ENCODE measurements at regions not wholly inside any gene's neighbourhood (a gene's known extent, or its start where the extent isn't known, plus 50 kb on each side); places are given as distances from the start of the nearest gene placed in this dataset.

DNA sequence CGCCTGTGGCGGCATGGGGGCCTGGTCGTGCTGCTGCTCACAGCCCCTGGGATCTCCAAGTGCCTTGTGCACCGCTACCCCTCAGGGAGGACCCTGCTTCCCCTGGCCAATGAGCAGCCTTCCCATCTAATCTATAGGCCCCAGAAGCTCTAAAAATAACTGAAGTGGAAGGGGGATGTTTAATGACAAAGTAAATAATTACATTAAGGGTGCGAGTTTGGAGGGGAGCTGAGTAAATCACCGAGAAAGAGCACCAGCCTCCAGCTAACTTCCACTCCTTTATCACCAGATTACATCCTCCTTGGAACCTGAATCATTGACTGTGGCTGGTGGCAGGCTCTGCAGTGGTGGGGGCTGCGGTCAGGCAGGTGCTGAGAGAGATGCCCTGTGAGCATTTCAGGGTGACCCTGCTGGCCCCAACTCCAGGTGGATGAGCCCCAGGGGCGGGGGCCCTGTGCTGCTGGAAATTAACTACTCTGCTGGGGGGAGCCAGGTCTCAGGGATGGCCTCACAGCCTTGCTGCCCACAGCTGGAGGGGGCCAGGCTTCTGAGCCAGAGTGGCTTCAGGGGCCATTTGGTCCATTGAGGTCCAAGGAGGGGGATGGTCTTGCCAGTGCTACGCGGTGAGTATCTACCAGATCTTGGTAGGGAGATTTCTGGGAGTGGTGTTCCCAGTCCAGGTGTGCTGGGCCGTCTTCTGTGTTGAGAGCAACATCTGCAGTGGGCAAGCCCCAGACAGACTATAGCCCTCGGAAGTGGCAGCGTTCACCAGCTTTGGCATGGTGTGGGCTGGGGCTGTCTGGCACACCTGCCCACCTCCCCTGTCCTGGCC is 74.2 kb downstream of the GLI2 start:
- DNase-seq = no peak

DNA sequence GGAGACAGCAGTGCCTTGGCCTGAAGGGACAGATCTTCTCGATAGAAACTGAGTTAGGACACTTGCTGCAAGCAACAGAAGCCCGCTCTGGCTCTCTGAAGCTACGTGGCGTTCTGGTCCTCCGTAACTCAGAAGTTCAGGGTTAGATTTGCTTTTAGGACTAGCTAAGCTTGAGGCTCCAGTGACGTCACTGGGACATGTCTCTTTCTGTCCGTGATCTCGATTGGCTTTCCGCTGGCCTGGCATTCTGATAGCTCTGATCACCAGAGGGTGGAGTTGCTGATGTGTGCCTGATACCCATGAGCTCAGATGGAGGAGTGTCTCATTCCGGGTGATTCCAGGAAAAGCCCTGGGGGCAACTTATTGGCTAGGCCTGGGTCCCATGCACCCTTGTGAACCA is 75.0 kb downstream of the GLI2 start:
- DNase-seq = no peak

DNA sequence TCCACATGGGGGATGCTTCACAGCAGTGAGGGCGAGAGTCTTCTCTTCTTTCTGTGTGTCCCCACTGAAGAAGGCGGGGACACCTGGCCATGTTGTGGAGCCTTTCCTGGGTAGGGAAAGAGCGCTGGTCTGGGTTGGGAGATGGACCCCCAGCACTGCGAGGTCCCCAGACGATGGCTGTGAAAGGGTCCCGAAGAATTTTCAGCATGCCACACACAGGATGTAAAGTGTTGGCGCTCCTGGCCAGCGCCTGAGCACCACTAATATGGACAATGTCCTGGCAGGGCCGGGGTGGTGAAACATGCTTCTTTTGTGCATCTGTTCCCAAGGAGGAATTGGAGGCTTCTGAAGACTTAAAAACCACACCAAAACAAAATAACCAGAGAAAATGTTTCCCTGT is 77.2 kb downstream of the GLI2 start:
- no peak for DNase-seq

DNA sequence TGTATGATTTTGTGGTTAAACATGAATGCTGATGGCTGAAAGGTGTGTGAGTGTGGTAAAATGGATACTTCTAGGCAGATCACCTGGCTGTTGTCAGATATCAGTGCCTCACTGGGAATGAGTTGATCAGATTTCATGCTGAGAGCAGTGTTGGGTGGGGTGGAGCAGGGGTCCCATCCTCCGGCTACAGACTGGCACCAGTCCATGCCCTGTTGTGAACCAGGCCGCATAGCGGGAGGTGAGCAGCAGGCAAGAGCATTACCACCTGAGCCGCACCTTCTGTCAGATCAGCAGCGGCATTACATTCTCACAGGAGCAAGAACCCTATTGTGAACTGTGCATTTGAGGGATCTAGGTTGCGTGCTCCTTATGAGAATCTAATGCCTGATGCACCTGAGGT is 78.7 kb downstream of the GLI2 start:
- DNase-seq = no peak

DNA sequence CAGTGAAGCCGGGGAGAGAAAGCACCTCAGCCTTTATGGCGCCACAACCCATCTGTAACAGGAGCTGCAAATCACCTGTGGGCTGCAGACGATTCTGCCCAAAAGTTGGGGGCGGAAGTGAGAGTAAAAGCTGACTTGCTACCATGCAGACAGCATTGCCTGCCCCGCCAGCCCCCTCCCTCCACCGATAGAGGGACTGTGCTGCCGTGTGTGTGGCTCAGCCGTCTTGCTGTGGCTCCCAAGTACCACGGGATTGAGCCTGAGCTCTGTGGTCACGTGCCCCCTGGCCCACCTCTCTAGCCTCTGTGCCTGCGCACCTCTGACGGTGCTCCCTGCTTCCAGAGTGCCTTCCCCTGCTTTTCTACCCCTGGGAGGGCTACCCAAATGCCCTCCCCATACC is 79.6 kb downstream of the GLI2 start:
- no peak for DNase-seq

DNA sequence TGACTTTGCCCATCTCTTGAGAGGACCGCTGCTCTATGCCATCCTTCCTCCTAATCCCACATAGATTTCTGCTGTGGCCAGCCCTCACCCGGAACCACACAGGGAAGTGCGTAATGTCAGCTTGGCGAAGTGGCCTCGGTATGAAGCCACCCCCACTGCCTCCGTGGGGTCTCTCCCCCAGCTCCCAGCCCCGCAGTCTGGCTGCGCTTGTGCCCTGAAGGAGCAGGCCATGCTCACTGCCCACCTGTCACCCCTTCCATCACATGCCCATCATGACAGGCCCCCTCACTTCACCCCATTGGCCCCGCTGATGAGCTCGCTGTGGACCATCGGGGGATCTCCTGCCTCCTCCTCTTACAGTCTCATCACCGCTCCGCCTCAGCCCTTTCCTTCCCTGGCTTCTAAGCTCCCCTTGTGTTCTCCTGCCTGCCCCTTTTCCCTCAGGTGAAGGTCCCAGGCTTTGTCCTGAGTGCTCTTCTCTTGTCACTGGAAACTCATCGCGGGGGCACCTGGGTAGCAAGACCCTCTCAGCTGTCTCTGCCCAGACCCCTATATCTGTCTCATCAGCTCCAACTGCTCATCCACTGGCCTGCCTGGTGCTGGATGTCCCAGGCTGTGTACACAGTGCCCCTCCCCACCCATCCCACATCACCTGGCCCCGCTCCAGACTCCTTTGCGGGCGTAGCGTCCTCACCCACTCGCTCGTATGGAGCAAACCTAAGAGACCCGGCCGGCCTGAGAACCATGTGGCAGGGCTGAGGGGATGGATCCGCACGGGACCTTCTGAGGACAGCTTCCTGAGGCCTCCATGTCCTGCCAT is 81.7 kb downstream of the GLI2 start:
- DNase-seq = no peak

DNA sequence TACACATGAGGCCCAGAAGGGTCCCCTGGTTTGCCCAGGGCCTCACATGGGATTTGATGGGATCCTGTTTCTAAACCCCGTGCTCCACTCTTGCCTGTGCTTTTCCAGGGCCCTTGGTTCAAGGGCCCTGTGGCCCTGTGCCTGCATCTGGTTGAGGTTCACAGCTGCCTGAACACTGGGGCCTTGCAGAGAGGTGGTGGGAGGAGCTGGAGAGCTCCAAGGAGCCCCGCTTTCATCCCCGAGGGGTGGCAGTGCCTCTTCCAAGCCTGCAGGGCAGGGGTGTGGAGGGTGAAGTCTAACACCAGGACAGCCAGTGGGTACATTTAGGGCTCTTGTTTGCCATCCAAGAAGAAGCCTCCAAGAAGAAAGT is 82.3 kb downstream of the GLI2 start:
- no peak for DNase-seq

DNA sequence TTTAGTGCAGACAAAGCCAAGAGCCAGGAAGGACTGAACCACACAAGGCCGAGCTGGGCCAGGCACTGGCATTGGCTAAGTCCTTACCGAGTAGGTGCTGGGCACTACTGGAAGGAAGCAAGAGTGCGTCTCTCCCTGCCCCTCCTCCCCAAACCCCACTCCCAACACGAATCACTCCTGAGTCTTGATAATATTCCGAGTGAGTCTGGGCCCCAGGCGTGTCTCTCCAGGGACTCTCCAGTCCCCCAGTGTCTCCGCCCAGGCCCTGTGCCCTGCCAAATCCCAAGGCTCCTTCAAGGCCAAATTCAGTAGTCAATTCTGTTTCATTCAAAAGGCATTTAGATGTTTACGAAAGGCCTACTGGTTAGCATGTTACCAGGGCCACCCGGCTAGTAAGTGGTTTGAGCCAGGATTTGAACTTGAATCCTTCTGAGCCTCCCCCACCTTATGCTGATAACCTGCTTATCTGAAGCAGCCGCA is 82.8 kb downstream of the GLI2 start:
- DNase-seq = no peak

DNA sequence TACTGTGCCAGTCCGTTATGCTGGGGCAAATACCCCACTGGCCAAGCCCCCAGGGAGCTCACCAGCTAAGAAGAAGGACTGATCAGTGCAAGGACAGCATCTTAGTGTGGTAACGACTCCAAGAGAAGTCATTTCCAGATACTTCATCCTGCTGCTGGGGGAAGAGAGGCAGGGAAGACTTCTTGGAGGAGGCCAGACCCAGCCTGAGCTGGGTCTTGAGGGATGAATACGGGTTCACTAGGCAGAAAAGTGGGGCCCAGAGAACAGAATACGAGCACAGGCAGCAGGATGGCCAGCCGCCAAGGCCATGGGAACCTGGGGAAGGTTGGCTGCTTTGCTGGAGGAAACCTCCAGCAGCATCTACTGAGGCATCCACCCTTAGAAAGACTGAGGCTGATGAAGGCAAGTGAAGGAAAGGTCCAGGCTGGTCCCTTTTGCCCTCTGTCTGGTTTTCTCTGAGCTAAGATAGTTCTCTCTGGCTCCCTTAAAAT is 84.1 kb downstream of the GLI2 start:
- no peak for DNase-seq

DNA sequence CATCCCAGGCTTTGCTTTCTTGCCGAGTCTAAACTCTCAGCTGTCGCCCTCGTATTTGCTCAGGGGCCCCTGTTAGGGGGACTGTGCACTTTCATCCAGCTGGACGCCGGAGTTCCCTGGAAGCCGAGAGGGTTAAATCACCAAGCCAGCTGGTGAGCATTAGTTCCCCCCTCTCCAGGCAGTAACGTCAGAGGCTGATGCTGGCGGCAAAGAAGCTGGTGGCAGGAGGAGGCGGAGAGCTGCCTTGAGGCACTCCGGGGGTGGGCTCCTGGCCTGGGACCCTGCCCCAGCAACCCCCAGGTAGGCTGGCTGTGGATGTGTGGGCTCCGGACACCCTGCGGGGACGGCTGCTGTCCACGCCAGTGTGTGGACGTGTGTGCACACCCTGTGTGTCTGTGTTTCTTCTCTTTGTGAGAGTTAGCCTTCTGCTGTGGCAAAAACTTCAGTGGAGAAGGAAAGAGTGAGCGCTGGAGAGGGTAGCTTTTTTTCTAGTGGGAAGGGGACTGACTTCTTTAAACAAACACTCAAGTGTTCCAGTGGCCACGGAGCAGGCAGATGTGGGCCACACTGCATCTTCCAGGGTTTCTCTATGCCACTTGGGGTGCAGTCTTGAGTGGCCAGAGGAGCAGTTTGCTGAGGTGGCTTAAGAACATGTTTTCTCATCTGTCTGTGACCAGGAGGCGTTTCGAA is 84.7 kb downstream of the GLI2 start:
- no peak for DNase-seq

DNA sequence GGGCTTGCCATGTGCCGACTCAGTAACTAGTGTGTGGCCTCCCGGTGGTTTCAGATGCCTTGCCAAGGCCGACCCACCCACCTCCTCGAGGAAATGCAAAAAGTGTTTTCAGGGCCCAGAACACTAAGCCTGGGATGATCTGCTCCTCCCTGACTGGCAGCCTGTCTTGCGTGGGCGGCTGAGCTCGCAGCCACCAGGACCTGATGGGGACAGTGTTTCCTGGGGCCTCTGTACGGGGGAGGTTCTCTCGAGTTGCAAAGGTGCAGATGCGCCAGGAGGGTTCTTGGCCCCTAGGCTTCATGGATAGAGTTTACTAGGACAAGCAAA is 85.2 kb downstream of the GLI2 start:
- no peak for DNase-seq

DNA sequence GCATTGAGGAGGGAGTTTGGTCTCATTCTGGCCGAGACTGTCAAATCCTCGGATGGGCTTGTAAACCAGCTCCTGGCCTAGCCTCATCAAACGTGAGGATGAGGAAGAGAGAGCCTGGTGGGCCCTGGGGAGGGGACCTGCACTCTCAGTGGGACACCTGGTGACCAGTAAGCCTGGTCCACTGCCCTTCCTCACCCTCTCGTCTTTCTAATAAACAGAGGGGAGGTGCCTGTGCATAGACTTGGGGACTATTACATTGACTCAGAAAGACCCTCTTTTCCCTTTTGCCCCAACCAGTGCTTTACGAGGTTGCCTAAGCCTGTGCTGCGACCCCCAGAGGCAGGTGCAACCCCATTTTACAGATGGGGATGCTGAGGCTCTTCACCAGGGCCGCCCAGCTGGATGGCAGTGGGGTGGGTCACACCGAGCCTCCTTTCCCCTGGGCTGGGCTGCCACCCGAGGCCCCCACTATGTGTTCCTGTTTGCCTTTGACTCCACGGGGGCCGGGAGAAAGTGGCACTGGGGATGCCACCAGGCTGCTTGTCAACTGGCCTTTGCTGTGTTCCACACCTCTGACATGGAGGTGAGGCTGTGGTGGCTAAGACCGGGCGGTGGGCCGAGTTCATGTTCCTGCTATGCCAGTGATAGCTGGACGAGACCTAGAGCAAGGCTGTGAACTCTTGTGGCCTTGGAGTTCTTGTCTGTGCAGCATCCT is 85.9 kb downstream of the GLI2 start:
- DNase-seq = no peak

DNA sequence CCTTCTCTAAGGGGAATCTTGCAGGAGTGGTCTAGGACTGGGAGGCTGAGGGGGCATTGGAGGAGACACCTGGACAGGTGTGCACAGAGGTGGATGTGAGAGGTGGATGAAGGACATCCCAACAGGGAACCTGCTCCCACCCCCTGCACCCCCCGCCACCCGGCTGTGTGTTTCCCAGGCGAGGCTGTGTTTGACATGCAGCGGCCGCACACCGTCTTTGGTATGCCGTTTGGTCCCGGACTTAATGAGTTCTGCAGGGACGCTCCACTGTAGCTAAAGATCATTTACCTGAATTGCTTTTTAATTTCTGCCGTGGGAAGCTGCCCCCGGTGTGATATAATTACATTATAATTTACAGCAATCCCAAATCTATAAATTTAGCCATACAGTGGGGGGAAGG is 87.3 kb downstream of the GLI2 start:
- no peak for DNase-seq

DNA sequence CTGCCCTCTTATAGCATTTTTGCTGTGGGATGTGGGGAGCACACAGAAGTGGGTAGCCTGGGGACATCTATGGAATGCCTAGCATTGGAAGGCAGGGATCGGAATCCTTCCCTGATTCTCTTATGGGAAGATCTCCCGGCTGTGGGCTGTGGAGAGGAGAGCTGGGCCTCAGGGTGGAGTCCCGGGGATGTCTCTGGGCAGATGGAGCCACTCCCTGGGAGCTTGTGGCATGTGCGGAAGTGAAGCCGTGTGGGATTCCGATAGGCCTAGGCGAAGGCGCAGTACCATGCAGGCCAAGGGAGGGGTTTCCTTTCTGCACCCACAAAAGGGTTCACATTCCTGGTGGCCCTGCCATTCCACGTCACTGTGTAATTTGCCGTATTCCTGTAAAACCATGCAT is 87.9 kb downstream of the GLI2 start:
- no peak for DNase-seq

DNA sequence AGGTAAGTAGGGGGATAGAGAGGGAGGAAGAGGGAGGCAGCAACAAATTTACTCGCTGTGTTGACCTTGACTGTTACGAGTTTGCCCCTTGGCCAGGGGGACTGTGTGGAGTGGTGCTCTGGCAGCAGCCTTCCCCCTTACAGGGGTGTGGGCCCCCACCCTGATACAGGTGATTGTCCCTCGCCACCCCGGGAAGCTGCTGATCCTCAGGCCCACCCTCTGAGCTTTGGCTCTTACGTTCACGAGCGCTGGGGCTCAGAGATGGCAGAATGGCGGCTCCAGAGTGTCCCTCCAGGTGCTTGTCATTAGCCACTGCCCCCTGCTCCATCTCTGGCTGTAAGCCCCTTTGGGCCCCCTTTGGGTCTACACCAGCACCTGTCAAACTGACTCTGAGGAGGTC is 88.6 kb downstream of the GLI2 start:
- no peak for DNase-seq

DNA sequence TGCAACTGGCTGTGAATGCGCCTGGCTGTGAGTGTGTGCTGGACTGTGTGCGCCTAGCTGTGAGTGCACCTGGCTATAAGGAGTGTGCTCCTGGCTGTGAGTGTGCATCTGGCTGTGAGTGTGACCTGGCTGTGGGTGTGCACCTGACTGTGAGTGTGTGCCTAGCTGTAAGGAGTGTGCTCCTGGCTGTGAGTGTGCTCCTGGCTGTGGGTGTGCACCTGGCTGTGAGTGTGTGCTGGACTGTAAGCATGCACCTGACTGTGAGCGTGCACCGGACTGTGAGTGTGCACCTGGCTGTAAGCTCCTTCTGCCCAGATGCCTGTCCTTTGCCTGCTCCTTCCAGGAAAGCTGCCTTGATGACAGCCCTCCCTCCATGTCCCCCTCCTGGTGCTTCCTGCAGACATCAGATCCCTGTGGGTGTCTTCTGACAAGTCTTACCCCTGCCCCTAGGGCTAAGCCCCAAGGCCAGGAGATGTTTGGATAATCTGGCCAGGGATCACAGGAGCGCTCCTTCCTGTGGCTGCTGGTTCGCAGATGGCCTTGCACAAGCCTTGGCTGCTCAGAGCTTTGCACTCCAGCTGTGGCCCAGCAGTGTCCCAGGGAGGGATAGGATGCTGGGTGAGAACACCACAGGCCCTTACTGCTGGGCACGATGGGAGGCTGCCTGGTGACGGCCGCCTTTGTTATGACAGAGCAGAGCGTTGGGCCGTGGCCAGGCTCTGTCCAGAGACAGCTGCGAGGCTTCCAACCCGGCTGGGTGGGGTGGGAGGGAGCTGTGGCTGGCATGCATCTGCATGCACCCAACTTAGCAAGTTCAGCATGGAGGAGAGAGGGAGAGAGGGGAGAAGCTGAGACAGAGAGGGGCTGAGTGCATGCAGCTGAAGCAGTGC is 89.9 kb downstream of the GLI2 start:
- no peak for DNase-seq

DNA sequence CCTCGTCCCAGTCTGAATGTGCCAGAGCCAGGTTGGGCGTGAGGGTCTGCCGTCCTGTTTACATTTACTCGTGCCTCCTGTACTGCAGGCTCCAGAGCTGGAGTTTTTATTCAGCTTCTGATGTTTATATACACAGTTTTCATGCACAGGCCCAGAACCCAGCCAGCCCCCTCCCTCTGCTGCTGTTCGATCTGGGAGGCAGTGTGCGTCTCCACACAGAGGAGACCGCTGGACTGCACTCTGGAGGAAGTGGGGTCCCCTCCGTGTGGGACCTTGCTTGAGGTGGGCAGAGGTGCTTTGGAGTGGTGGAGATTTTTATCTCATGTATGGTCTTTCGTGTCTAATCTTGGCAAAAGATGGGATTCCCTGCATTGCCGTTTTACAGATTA is 90.6 kb downstream of the GLI2 start:
- DNase-seq = no peak

DNA sequence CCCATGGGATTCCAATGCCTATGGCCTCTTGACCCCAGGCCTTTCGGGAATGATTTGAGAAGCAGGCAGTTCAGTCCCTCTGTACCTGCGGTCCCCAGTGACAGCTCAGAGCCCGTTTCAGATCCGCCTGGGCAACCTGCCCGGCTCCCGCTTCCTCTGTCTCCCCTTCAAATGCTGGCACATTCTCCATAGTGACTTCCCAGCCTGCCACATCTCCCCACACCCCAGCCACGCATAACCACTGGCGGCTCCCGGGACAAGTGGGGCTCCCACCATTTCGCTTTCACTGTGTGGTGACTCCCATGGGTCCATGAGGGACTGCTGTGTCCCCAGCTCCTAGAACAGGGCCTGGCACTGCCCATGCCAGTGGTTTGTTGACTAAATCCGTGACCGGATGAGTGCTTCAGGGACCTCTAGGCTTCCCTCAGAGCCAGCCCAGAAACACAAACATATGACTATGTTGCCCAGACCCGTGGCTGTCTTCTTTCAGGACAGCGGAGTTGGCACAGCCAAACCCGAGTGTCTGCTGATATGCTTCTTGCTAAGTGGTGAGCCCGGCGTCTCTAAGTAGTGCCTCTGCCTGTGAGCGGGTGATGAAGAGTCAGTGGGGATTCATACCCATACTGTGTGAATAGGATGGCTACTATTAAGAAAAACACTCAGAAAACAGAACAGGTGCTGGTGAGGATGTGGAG is 91.2 kb downstream of the GLI2 start:
- no peak for DNase-seq

DNA sequence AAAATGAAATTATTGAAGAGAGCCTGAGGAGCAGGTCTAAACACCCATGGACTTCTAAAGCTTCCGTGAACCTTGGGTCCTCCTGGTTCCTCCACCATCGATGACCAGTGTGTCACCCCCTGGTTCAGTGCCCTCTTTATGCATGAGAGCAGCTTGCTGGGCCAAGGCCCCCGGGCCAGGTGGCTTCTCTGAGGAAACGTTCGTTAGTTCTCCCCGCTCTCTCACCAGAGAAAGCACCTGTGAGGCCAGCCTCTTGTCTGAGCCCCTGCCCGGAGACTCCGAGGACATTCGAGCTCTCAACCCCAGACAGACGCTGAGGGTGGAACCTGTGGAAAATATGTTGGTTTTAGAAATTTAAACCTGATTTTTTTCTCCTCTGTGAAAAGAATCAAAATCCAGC is 92.4 kb downstream of the GLI2 start:
- DNase-seq = no peak

DNA sequence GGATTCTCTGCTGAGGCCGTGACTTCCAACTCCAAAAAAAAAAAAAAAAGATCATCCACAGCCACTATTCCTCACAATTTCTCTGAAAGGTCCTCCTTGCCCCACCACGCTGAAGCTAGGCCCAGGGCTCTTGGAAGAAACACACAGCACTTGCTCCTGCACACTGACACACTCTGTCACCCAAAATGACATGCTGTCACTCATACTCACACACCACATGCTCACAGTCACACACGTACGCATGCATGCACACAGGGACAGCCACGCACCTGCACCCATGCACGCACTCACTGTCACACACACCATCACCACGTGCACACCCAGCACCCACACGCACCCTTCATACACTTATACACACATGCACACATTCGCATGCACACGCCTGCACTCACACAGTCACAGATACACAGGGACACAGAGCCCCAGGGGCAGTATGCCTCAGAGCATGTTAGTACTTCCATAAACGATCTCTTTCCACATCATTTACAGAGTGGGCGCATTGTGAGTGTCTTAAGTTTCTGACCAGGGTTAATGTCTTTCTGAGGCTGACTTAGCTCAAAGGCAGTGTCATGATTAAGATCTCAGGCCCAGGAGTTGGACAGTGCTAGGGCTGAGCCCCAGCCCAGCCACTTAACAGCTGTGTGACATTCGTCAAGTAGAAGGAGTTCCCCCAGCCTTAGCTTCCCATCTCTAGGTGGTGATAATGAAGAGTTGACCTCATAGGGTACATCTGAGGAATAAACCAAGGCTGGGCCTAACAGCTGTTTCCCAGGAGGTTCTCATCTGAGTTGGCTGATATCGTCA is 93.4 kb downstream of the GLI2 start:
- DNase-seq = no peak

DNA sequence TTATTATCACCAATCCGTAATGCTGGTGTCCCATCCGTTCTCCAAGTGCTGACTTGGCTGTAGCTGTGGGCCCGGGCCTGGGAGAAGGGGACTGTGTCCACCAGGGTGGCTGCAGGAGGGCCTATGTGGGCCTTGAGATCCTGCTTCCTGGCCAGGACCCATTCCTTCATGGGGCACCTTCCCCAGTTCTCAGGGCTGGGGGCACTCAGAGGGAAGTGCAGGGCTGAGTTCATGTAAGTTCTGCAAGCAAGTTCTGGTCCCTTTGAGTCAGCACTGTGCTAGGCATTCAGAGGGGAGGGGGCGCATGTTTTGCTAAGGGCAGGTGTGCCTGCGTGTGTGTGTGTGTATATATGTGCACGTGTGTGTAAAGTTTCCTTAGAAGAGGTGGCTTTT is 94.0 kb downstream of the GLI2 start:
- no peak for DNase-seq

Data from CD4-positive, alpha-beta T cell treated with Interleukin-1 beta for 1 hour (primary cell).